ENCODE measurements at regions not wholly inside any gene's neighbourhood (a gene's known extent, or its start where the extent isn't known, plus 50 kb on each side); places are given as distances from the start of the nearest gene placed in this dataset.

DNA sequence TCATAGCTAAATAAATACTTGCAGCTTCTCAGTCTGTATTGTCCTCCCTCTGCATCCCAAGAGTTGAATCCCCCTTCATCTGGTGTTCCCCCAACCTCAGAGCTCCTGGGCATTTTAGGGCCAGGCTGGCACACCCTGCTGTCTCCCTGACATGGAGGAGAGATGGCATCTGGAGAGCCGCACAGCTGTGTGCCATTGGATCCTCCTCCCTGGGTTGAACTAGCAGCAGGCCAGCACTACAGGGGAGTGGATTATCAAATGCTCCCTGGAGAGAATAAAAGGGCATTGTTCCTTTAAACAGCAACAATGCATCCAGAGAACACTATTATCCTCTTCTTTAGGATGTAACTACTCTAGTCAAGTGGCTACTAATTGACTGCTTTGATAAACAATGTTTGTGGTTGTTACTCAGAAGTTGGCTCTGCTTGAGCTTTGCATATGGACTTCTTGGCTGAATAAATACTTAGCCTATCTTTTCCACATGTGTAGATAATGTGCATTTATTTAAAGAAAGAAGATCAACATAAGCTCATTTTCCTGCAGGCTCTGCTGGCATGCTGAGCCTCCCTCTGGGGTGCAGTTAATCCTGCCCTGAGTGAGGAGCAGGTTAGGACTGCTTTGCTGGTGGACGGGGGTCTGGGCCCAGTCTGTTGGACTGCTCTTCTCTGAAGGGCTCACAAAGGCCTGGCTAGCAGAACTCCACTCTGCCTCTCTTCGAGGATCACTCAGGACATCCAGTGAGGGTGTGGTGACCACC is 897.2 kb downstream of the TBC1D22A start:
- Mint-ChIP-seq H3K4me1 (ENCODE audit: low read depth) (no peaks in the 10 kb centered on the region), H3K36me3 (ENCODE audit: low read depth) (no peaks in the 10 kb centered on the region), H3K27ac (no peak overlapping the region), H3K9me3 (peaks cover 4% of the 10 kb centered on the region), H3K4me3 (no peak overlapping the region), H3K27me3 (peaks cover 4% of the 10 kb centered on the region)
- no peak for DNase-seq

DNA sequence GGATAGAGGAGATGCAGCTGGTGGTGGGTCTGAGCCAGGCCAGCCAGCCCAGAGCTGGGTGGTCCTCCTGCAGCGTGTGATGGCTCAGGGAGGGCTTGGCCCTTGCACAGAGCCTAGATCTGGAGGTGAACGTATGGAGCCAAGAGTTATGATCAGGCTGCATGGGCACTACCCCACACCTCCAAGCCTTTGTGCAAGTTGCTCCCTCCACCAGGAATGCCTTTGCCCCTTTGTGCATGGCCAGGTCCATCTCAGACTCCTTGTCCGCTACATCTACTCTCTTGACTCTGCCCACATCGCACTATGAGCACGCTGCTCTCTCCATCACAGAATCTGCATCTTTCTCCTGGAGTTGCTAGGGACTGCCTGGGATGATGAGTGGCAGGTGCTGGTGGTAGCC is 895.7 kb downstream of the TBC1D22A start:
- H3K27me3 Mint-ChIP-seq: peaks cover 4% of the 10 kb centered on the region
- no peaks in the 10 kb centered on the region for H3K4me1 Mint-ChIP-seq (ENCODE audit: low read depth)
- no peaks in the 10 kb centered on the region for H3K9me3 Mint-ChIP-seq
- no peak overlapping the region for H3K27ac Mint-ChIP-seq
- no peak for DNase-seq
- H3K4me3 Mint-ChIP-seq: no peak overlapping the region
- no peaks in the 10 kb centered on the region for H3K36me3 Mint-ChIP-seq (ENCODE audit: low read depth)

DNA sequence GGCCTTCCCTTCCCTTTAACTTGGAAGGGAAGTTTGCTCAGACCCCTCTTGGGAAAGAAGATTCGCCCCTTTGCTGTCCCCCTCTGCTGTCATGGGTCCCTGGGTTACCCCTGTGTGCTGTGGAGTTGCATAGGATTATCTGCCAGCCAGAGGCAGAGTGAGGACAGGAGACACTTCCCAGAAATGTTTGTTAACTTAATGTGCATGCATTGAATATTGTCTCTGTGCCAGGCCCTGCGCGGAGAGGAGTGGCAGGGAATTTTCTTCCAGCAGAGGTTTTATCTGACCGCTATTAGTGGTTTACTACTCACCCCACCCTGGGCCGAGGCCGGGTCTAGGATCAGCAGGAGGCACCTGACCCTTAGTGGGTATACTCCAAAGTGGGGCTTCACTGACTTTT is 894.8 kb downstream of the TBC1D22A start:
- Mint-ChIP-seq H3K4me3 (no peak overlapping the region), H3K4me1 (ENCODE audit: low read depth) (no peaks in the 10 kb centered on the region), H3K9me3 (no peaks in the 10 kb centered on the region), H3K27ac (no peak overlapping the region), H3K27me3 (peaks cover 4% of the 10 kb centered on the region), H3K36me3 (ENCODE audit: low read depth) (no peaks in the 10 kb centered on the region)
- DNase-seq: no peak

DNA sequence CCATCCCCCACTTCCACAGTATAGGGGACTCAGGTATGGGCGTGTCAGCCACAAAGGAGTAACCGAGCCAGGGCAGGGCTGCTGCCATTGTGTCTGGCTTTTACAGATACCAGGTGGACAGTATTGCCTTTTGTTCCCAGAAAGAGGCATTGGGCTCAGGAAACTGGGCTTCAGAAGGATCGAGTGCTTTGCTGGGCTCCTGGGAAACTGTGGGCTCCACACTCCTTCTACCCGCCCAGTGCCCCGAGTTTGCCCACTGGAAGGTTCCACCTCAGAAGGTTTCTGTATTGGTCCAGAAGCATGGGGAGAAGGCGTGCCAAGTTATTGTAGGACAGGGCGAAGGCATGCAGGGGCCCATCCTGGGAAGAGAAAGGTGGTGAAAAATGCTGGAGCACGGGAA is 894.4 kb downstream of the TBC1D22A start:
- no peak overlapping the region for H3K27ac Mint-ChIP-seq
- no peaks in the 10 kb centered on the region for H3K4me1 Mint-ChIP-seq (ENCODE audit: low read depth)
- H3K27me3 Mint-ChIP-seq: peaks cover 4% of the 10 kb centered on the region
- no peak overlapping the region for H3K4me3 Mint-ChIP-seq
- no peak for DNase-seq
- no peaks in the 10 kb centered on the region for H3K9me3 Mint-ChIP-seq
- H3K36me3 Mint-ChIP-seq (ENCODE audit: low read depth): no peaks in the 10 kb centered on the region

DNA sequence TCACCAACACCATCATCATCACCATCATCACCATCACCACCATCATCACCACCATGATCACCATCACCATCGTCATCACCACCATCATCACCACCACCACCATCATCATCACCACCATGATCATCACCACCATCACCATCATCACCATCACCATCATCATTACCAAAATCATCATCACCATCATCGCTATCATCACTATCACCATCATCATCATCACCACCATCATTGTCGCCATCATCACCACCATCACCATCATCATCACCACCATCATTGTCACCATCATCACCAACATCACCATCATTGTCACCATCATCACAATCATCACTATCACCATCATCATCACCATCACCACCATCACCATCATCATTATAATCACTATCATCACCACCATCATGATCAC is 893.5 kb downstream of the TBC1D22A start:
- Mint-ChIP-seq H3K27me3 (peaks cover 4% of the 10 kb centered on the region), H3K4me1 (ENCODE audit: low read depth) (no peaks in the 10 kb centered on the region), H3K4me3 (no peak overlapping the region), H3K36me3 (ENCODE audit: low read depth) (no peaks in the 10 kb centered on the region), H3K27ac (no peak overlapping the region), H3K9me3 (no peaks in the 10 kb centered on the region)
- DNase-seq: no peak

DNA sequence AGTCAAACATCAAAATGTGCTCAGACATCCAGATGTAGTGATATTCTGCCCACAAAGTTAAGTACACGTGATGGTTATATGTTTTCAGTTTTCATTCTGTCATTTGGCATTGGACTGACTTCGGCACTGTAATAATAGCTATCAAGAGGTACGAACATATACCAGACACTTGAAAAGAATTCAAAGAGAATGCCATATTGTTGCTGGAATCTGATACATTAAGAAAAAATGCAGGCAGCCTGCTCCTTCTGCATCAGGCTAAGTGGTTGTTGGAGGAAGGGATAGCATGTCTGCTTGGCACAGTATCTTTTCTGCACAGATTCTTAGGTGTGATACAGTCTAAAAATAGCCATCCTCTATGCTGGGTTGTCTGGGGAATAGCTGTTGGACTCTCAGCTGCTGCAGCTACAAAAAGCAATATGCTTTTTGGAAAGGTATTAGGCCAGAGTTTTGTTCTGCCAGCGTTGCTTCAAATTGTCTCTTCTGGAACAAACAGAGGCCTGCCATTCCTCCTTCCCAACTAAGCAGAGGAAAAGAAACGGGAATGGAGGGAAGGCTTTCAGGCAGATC is 892.6 kb downstream of the TBC1D22A start:
- H3K27ac Mint-ChIP-seq: no peak overlapping the region
- no peaks in the 10 kb centered on the region for H3K4me1 Mint-ChIP-seq (ENCODE audit: low read depth)
- H3K27me3 Mint-ChIP-seq: peaks cover 2% of the 10 kb centered on the region
- H3K36me3 Mint-ChIP-seq (ENCODE audit: low read depth): no peaks in the 10 kb centered on the region
- no peaks in the 10 kb centered on the region for H3K9me3 Mint-ChIP-seq
- DNase-seq: no peak
- H3K4me3 Mint-ChIP-seq: no peak overlapping the region

DNA sequence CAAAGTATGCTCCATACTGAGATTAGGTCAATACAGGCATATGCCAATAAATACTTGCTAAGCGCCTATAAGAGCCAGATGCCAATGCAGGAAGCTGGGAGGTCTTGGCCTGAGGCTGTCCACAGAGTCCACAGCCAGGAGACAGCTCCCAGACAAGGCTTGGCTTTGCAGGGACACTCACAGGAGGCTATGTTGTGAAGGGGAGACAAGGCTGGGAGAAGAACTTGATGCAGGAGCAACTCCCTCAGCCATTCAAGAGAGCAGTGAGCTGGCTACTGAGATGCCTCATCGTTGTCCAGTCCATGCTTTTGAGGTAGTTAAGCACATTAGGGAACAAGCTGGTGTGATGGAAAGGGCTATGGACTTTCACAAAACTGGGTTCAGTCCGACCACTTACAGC is 891.5 kb downstream of the TBC1D22A start:
- Mint-ChIP-seq H3K4me3 (no peak overlapping the region), H3K27ac (no peak overlapping the region), H3K36me3 (ENCODE audit: low read depth) (no peaks in the 10 kb centered on the region)

DNA sequence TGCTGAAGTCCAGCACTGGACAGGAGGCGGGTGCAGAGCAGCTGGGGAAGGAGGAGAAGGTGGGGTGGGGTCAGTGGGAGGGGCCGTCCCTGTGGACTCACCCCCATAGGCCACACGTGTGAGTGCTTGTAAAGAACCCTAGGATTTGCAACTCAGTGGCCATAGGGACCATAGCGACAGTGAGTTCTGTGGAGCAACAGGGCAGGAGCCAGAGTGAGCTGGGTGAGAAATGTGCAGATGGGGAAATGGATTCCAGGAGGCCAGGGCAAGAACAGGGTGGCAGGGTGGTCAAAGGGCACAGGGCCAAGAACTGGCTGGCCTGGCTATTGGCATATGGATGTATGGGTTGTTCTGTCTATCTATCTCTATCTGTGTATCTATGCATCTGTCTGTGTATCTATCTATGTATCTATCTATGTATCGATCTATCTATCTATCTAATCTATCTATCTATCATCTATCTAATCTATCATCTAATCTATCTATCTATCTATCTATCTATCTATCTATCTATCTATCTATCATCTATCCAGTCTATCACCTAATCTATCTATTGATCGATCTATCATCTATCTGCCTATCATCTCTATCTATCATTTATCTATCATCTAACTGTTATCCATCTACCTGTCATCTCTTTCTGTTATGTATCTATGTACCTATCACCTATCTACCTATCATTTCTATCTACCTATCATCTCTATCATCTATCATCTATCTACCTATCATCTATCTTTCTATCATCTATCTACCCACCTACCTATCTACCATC is 889.0 kb downstream of the TBC1D22A start:
- H3K36me3 Mint-ChIP-seq (ENCODE audit: low read depth): no peaks in the 10 kb centered on the region
- H3K27ac Mint-ChIP-seq: no peak overlapping the region
- no peak overlapping the region for H3K4me3 Mint-ChIP-seq
- no peak for DNase-seq
- no peaks in the 10 kb centered on the region for H3K9me3 Mint-ChIP-seq
- H3K27me3 Mint-ChIP-seq: peaks cover 2% of the 10 kb centered on the region
- no peaks in the 10 kb centered on the region for H3K4me1 Mint-ChIP-seq (ENCODE audit: low read depth)

More for the DNA sequence above, 891.5 kb downstream of the TBC1D22A start:
- peaks cover 2% of the 10 kb centered on the region for H3K27me3 Mint-ChIP-seq
- DNase-seq: no peak
- H3K4me1 Mint-ChIP-seq (ENCODE audit: low read depth): no peaks in the 10 kb centered on the region
- H3K9me3 Mint-ChIP-seq: no peaks in the 10 kb centered on the region

DNA sequence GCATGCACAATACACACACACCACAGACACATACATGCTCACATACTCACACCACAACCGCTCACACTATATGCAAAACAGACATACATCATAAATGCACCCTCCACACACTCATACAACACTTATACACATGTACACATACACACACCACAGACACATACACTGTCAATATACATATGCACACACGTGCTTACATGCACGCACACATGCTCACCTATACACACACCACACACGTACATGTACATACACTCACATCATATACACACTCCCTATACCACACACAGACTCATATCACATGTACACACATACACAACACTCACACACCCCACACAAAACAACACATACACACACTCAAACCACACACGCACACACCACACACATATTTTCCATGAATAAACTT is 885.3 kb downstream of the TBC1D22A start:
- Mint-ChIP-seq H3K9me3 (no peaks in the 10 kb centered on the region), H3K4me1 (ENCODE audit: low read depth) (no peaks in the 10 kb centered on the region), H3K4me3 (no peak overlapping the region), H3K27me3 (peaks cover 2% of the 10 kb centered on the region), H3K36me3 (ENCODE audit: low read depth) (no peaks in the 10 kb centered on the region), H3K27ac (no peak overlapping the region)
- no peak for DNase-seq

DNA sequence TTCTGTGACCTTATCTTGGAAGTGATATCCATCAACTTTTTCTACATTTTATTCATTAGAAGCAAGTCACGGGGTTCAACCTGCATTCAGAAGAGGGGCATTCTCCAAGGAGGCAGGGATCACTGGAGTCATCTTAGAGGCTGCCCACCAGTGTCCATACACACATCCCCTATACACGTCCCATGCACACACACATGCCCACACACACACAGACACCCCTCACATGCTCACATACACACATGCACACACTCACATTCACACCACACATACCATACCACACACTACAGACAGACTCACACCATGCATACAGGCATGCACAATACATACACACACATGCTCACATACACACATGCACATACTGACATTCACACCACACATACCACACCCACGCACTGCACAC is 884.7 kb downstream of the TBC1D22A start:
- Mint-ChIP-seq H3K27me3 (peaks cover 2% of the 10 kb centered on the region), H3K4me1 (ENCODE audit: low read depth) (no peaks in the 10 kb centered on the region)

DNA sequence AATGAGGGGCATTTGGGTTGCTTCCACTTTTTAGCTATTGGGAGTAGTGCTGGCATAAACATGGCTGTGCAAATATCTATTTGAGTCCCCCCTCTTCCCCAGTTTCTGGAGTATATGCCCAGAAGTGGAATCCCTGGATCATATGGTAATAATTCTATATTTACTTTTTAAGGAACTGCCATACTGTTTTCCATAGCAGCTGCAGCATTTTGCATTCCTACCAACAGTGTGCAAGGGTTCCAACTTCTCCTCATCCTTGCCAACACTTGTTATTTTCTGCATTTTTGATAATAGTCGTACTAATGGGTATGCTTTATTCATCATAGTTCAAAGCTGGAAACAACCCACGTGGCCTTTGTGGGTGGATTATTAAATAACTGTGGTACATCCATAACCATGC is 883.5 kb downstream of the TBC1D22A start:
- Mint-ChIP-seq H3K4me3 (no peak overlapping the region), H3K9me3 (no peaks in the 10 kb centered on the region), H3K4me1 (ENCODE audit: low read depth) (no peaks in the 10 kb centered on the region), H3K27me3 (peaks cover 3% of the 10 kb centered on the region), H3K36me3 (ENCODE audit: low read depth) (no peaks in the 10 kb centered on the region), H3K27ac (no peak overlapping the region)
- no peak for DNase-seq

More for the DNA sequence above, 884.7 kb downstream of the TBC1D22A start:
- Mint-ChIP-seq H3K9me3 (no peaks in the 10 kb centered on the region), H3K36me3 (ENCODE audit: low read depth) (no peaks in the 10 kb centered on the region), H3K4me3 (no peak overlapping the region), H3K27ac (no peak overlapping the region)
- no peak for DNase-seq

DNA sequence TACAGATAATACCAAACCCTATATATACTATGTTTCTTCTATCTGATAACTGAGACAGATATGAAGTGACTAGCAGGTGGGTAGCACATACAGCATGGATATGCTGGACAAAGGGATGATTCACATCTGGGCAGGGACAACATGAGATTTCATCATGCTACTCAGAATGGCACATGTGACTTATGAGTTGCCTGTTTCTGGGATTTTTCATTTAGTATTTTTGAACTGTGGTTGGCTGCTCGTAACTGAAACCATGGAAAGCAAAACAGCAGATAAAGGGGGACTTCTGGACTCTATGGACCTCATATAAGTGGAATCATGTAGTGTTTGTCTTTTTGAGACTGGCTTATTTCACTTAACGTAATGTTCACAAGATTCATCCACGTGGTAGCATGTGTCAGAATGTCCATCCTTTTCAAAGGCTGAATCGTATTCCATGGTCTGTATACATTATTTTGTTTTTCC is 883.0 kb downstream of the TBC1D22A start:
- no peak for DNase-seq
- Mint-ChIP-seq H3K9me3 (no peaks in the 10 kb centered on the region), H3K36me3 (ENCODE audit: low read depth) (no peaks in the 10 kb centered on the region)

DNA sequence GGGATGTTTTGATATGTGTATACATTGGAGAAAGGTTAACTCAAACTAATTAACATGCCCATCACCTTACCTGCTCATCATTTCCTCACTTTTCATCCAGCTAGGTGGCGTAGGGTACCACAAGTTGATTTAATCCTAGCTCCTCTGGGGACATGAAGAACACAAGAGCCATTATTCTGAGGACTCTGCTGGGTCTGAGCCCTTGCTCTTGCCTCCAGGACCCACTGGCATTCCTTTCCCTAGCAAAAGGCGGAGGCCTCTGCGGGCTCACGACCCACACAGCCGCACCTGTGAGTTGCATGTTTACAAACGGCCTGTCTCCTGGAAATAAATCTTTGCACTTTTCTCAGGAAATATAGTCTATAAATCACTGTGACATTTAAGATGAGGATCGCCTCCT is 871.9 kb downstream of the TBC1D22A start:
- H3K4me3 Mint-ChIP-seq: no peak overlapping the region
- peaks cover 42% of the 10 kb centered on the region for H3K27me3 Mint-ChIP-seq
- H3K27ac Mint-ChIP-seq: no peak overlapping the region
- no peaks in the 10 kb centered on the region for H3K36me3 Mint-ChIP-seq (ENCODE audit: low read depth)
- DNase-seq: no peak
- peaks cover 7% of the 10 kb centered on the region for H3K9me3 Mint-ChIP-seq
- no peaks in the 10 kb centered on the region for H3K4me1 Mint-ChIP-seq (ENCODE audit: low read depth)

More for the DNA sequence above, 883.0 kb downstream of the TBC1D22A start:
- H3K27ac Mint-ChIP-seq: no peak overlapping the region
- H3K27me3 Mint-ChIP-seq: peaks cover 2% of the 10 kb centered on the region
- no peak overlapping the region for H3K4me3 Mint-ChIP-seq
- H3K4me1 Mint-ChIP-seq (ENCODE audit: low read depth): no peaks in the 10 kb centered on the region

DNA sequence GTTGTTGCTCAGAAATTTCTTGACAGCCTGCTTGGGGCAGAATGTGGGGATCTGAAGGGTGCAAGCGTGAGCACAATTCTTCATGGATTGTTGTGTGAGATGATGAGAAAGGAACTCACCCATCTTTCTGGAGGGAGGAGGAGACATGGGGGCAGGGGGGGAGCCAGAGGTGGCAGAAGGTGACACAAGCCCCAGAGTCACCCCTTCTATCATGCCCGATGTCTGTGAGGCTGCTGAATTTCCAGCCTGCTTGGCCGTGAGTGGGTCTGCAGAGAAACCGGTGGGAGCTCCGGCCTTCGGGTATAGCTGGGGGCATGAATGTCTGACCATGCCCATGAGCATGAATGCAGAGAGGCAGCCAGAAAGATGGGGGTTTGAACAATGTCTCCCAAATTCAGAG is 870.7 kb downstream of the TBC1D22A start:
- Mint-ChIP-seq H3K27ac (no peak overlapping the region), H3K4me1 (ENCODE audit: low read depth) (no peaks in the 10 kb centered on the region), H3K9me3 (peaks cover 7% of the 10 kb centered on the region), H3K36me3 (ENCODE audit: low read depth) (no peaks in the 10 kb centered on the region), H3K27me3 (peaks cover 35% of the 10 kb centered on the region), H3K4me3 (no peak overlapping the region)
- DNase-seq: no peak

DNA sequence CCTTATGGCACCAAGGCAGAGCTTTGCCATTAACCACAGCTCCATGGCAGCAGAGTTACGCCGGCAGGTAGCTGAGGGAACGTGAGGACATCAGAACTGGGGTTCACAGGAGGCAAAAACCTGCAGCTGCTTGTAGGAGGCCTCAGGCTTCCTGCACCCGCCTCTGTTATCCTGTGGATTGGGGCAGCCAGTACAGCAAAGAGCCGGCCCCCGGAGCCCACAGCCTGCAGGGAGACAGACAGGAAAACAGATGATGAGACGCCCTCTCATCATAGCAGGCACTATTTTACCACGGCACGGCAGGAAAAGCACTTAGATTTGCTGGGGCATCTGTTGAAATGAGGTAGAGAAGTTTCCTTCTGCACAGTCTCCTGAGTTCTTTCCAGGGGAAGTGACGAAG is 870.3 kb downstream of the TBC1D22A start:
- no peak for DNase-seq
- Mint-ChIP-seq H3K4me3 (no peak overlapping the region), H3K27ac (no peak overlapping the region), H3K9me3 (peaks cover 4% of the 10 kb centered on the region), H3K4me1 (ENCODE audit: low read depth) (no peaks in the 10 kb centered on the region), H3K27me3 (peaks cover 34% of the 10 kb centered on the region), H3K36me3 (ENCODE audit: low read depth) (no peaks in the 10 kb centered on the region)

Measured in activated T-cell treated with anti-CD3 and anti-CD28 coated beads, Interleukin-2, amount 50 U/mL, for 24 hours (primary cell).